ENCODE measurements at regions not wholly inside any gene's neighbourhood (a gene's known extent, or its start where the extent isn't known, plus 50 kb on each side); places are given as distances from the start of the nearest gene placed in this dataset.

- TF ChIP-seq CTCF (conservative IDR thresholded peaks at IDR 0.05; ENCODE audit: low read depth, low read length) (no peak), EZH2phosphoT487 (IDR thresholded peaks at IDR 0.05; ENCODE audit: borderline replicate concordance, low read length) (no peak)
Observed at GRCh38 chr13:22195726-22196125, 524.9 kb downstream of the FGF9 start.
